Right lobe of liver (tissue), 4 donors: ENCODE measurements at regions not wholly inside any gene's neighbourhood (a gene's known extent, or its start where the extent isn't known, plus 50 kb on each side); places are given as distances from the start of the nearest gene placed in this dataset.

Experiments
- POLR2A ChIP-seq: fragments of 450-650 bp; IDR thresholded peaks from one replicate; pipeline ENCODE4 v1.6.1; 2017; ENCODE audit warnings: antibody characterized with exemption, mild to moderate bottlenecking
- TF ChIP-seq, protein P1 (sequence below), 4 donors: fragments of 200-600 bp in 3 of 4; fragments of 450-650 bp in 1 of 4; IDR thresholded peaks; one replicate each; pipeline versions ENCODE4 v1.5.1 to v1.8.0; 2016 to 2022; ENCODE audit warnings: antibody characterized with exemption in 4 of 4, mild to moderate bottlenecking in 2 of 4
- donor health status: DM: no; HTN: no; CAD: no.
- donor health status: DM: no; HTN: no; CAD: no.
- donor health status: DM: no; HTN: yes; CAD: no.

DNA sequence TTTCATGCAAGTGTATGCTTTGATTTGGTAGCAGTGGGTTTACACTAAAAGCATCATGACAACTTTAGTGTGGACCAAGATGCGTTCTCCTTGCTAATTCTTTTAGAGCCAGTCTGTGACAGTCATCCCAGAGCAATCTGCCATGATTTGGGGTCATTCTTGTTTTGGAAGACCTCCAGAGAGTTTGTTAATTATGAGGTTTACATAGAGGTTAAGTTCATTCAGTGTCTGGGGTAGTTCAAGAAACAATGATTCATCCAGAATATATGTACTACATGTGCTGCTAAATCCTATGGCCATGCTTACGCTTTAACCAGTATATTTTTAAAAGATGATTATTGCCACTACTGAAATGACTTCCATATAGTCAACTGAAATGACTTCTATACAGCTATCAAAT, 328.5 kb upstream of the AGA start:
- TF ChIP-seq, protein P1, sequence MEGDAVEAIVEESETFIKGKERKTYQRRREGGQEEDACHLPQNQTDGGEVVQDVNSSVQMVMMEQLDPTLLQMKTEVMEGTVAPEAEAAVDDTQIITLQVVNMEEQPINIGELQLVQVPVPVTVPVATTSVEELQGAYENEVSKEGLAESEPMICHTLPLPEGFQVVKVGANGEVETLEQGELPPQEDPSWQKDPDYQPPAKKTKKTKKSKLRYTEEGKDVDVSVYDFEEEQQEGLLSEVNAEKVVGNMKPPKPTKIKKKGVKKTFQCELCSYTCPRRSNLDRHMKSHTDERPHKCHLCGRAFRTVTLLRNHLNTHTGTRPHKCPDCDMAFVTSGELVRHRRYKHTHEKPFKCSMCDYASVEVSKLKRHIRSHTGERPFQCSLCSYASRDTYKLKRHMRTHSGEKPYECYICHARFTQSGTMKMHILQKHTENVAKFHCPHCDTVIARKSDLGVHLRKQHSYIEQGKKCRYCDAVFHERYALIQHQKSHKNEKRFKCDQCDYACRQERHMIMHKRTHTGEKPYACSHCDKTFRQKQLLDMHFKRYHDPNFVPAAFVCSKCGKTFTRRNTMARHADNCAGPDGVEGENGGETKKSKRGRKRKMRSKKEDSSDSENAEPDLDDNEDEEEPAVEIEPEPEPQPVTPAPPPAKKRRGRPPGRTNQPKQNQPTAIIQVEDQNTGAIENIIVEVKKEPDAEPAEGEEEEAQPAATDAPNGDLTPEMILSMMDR (IDR thresholded peaks at IDR 0.05), result no peak
- no peak for TF ChIP-seq POLR2A
